ENCODE measurements at regions not wholly inside any gene's neighbourhood (a gene's known extent, or its start where the extent isn't known, plus 50 kb on each side); places are given as distances from the start of the nearest gene placed in this dataset.

DNA sequence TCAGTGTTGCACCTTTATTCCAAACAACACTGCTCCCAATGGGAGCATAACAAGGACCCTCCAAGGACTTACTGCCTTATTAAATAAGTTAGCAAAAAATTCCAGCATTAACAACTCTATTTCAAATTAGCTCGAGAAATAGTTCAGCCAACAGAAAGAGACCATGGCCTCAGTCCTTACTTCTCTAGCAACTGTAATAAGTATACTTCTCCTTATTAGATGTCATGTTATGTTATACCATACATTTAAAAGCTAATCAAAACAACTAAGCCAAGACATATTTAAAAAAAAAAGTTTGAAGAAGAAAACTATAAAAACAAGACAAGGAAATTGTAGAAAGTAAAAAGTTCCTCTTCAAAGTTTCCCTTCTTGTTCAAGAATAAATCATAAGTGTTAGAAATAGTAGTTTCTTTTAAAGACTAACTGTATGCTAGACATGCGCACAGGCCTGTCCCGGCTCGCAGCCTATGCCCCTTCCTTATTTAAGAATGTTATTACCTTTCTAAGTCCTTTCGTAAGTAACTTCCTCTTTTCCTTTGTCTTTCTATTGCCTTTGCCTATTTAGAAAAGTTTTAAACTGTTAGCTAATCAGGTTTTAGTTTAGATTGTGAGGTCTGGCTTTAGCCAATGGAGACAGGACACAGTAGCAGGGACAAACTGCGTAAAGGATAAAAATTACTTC lies 68.6 kb downstream of the RESF1 start:
- TF ChIP-seq, protein P1, sequence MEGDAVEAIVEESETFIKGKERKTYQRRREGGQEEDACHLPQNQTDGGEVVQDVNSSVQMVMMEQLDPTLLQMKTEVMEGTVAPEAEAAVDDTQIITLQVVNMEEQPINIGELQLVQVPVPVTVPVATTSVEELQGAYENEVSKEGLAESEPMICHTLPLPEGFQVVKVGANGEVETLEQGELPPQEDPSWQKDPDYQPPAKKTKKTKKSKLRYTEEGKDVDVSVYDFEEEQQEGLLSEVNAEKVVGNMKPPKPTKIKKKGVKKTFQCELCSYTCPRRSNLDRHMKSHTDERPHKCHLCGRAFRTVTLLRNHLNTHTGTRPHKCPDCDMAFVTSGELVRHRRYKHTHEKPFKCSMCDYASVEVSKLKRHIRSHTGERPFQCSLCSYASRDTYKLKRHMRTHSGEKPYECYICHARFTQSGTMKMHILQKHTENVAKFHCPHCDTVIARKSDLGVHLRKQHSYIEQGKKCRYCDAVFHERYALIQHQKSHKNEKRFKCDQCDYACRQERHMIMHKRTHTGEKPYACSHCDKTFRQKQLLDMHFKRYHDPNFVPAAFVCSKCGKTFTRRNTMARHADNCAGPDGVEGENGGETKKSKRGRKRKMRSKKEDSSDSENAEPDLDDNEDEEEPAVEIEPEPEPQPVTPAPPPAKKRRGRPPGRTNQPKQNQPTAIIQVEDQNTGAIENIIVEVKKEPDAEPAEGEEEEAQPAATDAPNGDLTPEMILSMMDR (conservative IDR thresholded peaks at IDR 0.05; ENCODE audit: low read depth, low read length), result no peak
- TF ChIP-seq EZH2phosphoT487 (IDR thresholded peaks at IDR 0.05; ENCODE audit: borderline replicate concordance, low read length), result no peak

Measured in PC-3 (cell line).